Nucleus accumbens (tissue), 56 donors: ENCODE measurements at regions not wholly inside any gene's neighbourhood (a gene's known extent, or its start where the extent isn't known, plus 50 kb on each side); places are given as distances from the start of the nearest gene placed in this dataset.

Source experiments
- DNase-seq, 56 donors: peaks; one replicate each; lab custom pipeline; 2025; lab: John Stamatoyannopoulos, UW

DNA sequence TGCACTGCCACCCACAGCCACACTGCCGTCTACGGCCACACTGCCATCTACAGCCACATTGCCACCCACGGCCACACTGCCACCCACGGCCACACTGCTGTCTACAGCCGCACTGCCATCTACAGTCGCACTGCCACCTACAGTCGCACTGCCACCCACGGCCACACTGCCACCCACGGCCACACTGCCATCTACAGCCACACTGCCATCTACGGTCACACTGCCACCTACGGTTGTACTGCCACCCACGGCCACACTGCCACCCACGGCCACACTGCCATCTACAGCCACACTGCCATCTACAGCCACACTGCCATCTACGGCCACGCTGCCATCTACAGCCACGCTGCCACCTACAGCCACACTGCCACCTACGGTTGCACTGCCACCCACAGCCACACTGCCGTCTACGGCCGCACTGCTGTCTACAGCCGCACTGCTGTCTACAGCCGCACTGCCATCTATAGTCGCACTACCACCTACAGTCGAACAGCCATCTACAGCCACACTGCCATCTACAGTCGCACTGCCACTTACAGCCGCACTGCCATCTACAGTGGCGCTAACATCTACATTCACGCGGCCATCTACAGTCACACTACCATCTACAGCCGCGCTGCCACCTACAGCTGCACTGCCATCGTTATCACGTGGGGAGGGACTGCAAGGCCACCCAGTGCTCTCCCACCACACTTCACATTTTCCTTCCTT, 154.6 kb upstream of the AFDN start:
- DNase-seq, result no peak

DNA sequence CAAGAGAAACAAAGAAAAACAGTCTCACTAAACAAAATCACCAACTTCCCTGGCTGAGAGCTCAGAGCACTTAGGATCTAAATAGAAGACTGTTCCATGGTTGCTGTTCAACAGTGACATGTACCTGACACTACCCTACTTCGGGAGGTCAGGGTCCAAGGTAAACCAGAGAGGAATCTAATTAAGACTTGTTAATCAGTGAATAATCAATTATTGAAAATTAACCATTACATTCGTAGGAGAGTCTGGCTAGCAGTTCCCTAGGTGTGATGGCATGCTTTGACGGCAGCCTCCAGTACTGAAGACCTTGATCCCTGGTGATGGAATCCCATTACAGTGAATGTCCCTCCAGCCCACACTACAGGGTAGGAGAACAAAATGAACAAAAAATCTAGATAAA, 154.0 kb upstream of the AFDN start:
- no peak for DNase-seq

DNA sequence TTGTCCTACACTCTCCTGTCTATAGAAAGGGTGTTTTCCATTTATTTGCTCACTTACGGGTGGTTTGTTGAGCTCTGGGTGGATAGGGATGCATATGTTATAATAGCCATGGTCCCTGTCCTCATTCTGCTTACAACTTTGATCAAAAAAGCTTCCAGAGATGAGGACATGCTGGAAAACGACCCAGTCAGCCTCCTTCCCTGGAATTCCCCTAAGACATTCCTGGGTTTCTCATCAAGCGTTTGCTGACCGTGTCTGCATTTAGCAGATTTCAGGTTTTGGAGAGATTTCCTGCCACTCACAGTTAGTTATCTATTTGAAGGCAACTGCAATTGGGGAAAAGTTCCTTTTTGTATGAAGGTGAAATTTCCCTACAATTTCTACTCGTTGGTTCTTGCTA, 152.8 kb upstream of the AFDN start:
- no peak for DNase-seq

DNA sequence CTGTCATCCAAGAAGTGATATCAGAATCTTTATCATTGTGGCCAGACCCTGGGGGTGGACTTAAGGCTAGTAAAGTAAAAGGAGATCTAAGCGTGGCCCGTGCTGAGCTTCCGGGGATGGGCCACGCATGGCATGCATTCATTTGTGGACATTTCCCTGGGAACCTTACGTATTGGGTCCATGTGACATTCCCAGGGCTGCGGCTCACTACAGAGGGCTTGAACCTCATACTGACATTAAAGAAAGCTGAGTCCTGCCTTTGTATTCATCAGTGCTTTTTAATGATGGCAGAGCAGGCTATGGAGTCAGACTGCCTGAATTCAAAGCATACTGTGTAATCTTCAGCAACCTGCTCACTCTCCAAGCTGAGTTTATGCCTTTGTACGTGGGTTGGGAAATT, 152.2 kb upstream of the AFDN start:
- DNase-seq, result no peak

DNA sequence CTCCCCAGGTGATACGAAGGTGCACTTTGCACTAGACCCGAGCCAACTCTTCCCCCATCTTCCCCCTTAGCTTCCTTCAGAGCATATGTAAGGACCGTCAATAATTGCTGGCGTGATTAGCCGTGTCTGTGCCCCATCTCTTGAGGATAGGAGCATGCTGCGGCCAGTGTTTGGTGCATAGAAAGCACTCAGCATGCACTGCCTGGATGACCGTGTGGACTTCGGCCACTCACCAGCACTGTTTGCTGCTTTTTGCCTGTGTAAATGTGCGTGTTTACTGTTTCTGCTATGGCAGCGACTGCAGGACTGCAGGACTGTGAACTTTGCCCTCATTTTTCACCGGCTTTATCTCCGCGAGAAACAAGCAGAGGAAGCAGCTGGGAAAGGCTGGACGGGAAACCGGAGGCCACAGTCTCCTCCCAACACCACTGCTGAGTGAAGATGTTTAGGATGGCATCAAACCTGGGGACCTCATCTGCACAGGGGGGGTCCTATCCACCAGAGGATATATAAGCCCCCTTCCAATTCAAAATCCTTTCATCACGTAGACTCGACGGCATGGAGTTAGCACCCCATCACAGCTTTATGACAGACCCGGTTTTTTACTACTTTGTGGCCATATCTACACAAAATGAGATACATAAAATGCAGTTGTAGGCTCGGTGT, 150.6 kb upstream of the AFDN start:
- no peak for DNase-seq

DNA sequence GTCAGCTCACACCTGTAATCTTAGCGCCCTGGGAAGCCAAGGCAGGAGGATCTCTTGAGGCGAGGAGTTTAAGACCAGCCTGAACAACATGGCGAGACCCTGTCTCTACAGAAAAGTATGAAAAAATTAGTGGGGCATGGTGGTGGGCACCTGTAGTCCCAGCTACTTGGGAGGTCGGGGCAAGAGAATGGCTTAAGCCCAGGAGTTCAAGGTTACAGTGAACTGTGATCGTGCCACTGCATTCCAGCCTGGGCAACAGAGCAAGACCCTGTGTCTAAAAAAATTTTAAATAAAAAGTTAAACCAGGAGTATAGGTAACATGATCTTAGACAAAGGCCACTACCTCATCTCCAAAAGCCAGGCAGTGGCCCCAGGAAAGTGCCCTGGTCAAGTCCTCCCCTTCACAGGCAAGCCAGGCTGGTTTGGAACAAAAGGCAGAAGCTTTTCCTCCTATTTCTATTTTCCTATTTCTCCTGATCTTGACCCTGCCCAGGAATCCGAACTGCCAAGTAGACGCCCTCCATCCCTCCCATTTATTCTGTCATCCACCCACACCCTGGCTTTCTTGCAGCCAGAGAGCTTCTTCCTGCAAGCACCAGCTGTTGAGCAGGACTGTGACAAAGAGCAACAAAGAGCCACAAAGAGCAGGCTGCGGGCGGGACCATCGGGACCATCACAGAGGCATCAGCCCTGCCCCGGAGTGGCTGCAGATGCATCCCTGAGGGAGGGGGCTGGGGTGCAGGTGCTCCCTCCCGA, 149.9 kb upstream of the AFDN start:
- DNase-seq, result peak in 19 of 56 donors; percentile 18 to 71 (median 29)

DNA sequence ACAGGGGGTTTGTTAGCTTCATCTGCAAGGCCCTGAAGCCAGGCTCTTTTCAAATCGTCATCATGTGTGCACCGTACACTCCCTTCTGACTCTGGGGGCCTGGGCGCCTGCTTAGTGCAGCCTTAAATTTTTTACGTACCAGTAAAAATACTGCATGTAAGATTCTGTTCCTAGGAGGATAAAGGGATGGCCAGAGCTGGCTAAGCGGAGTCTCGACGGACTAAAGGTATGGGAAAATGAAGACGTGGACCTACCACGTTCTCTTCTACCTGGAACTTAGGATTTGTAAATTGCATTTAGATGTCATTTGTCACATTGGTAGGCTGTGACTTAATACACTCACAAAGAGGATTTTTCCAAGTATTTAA, 149.3 kb upstream of the AFDN start:
- no peak for DNase-seq

DNA sequence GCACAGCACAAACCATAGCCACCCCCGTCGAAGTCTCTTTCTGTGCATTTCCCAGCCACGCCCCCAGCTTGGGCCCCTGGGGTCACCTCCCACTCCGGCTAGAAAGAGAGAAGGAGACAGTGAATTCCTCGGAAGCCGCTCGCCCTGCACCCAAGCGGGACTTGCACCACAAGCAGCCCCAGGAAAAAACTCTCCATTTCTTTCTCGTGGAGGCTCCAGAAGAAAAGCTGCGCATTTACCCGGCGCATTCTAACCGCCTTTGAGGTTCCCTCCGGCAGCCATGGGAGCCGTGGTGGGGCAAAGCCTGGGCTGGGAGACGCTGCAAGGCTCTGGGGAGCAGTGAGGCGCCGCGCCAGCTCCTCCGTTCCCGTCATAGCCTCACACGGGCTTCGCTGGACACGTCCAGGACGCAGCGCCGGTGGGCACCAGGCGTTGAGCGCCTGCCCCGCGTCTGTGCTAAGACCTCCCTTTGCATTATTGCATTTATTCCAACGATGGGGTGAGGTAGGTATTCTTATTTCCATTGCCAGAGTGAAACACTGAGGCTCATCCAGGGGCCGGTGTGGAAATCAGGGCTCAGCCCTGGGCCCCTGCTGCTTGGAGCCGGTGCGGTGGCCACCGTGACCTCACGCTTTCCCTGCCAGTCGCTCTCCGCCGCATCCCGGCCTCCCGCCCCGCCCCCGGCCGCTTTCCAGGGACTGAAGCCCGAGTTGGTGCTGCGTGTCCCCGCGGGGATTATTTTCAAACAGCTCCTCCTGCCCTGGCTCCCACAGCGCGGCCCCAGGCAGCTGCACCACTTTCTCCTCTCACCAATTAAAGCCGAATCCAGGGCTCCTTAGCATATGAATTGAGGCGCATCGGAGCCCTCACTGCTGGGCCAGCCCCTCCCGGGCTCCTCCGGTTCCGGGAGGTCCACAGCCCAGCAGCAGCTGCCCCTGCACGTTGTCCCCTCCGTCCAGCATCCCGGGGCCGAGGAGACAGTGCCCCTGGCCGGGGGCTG, 148.3 kb upstream of the AFDN start:
- peak in 46 of 56 donors; percentile 15 to 80 (median 57) for DNase-seq

DNA sequence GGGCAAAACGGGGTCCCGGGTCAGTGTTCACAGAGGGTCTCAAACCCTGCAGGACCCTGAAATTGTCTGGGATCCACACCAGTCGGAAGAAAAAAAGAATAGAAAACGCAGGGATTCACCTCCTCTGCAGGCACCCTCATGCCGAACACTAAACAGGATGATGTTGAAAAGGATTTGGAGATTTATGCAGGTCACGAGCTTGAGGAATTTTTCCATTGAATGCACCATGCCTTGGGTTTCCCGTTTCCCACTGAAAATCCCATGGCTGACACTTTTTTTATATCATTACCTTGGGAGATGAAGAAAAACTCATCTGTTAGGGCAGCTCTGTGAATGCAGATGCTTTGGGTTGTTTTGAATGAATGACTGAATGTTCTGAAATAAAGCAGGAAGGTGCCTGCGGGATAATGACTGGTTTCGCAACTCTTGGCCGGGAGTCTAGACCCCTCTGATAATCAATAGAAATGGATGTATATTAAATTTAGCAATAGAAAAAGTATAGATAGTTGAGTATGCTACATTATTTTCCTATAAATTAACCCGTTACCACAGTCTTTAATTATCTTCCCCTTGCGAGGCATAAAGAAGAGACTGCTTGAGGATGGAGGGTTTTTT, 147.5 kb upstream of the AFDN start:
- no peak for DNase-seq

DNA sequence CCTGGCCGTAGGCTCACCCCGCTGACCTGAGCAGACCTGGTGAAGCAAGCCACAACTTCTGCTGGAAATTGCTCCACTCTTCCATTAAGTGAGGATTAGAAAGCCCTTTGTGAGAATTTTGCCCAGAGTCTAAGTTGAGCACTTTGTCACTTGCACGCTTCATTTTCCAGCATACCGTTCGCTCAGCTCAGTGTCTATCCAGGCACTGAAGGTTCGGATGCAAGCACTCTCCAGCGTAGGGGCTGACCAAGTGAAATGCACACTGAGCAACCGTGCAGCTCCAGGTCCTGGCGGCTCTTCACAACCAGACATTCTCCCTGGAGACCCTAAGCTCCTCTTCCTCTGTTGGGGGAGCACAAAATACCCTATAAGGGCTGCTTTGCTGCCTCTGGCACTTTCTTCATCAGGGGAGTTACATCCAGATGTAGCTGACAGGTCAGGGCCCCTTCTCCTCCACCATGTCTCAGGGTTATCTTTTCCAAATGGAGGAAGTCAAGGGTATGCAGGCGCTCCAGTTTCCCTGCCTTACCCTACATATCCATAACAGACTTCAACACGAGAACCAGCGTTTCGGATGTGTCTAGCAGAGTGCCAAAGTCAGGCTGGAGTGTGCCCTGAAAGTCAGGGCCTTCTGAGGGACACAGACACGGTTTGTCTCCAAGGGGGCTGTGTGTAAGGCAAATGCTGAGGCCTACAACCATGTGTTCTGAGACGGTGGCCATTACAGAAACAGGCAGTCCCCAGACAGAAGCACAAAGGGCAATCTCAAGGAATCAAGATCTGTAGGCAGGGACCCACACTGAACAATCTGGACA, 146.7 kb upstream of the AFDN start:
- DNase-seq, result no peak

DNA sequence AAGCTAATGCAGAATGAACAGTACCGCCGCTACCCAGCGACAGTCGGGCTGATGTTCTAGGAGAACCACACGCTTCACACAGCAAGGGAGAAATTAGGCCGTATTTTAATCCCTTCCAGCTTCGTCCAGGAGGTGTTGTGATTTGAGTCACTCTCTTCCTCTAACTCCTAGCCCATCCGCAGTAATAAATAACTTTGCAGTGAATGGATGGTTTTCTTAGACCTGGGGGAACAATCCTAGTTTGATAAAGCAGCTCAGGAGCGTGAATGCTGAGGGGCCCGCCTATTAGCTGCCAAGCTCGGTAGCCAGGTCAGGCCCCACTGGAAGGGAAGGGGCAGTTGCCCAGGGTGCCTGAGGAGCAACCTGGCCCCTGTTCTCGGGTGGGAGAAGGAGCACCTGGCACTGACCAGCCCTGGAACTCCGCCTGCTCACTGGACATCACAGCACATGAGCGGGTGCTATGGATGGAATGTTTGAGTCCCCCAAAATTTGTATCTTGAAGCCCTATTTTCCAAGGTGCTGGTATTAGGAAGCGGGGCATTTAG, 146.0 kb upstream of the AFDN start:
- no peak for DNase-seq

DNA sequence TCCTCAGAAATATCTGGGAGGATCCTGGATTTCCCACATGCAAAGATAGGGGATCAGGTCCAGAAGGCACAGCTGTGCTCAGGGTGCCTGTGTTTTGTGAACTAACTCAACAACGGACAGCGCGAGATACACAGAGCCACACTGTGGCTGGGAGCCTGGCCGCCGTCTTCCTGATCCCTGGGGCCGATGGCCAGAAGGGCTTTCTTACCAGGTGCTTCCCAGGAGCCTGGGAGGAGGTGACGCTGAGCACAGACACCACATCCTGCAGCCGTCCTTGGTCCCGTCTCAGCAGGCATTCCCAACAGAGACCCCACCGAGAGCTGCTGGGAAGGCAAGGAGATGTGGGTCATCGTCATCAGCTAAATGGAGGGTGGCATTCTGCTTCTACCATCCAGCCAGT, 144.6 kb upstream of the AFDN start:
- peak in 1 of 56 donors; percentile 29 for DNase-seq

DNA sequence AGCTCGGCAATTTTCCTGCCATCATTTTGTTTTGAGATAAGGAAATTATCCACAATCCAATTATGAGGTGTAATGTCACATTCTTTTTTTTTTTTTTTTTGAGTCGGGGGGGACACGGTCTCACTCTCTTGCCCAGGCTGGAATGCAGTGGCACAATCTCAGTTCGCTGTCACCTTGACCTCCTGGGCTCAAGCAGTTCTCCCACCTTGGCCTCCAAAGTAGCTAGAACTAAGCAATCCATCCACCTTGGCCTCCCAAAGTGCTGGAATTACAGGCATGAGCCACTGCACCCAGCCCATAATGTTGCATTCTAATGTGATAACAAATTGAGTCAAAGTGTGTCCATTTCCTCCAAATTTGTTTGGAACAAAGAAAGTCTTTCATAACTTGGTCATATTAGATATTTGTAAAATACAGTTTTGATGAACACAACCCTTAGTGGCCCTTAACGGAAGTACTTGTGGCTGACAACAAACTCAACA, 144.1 kb upstream of the AFDN start:
- no peak for DNase-seq

DNA sequence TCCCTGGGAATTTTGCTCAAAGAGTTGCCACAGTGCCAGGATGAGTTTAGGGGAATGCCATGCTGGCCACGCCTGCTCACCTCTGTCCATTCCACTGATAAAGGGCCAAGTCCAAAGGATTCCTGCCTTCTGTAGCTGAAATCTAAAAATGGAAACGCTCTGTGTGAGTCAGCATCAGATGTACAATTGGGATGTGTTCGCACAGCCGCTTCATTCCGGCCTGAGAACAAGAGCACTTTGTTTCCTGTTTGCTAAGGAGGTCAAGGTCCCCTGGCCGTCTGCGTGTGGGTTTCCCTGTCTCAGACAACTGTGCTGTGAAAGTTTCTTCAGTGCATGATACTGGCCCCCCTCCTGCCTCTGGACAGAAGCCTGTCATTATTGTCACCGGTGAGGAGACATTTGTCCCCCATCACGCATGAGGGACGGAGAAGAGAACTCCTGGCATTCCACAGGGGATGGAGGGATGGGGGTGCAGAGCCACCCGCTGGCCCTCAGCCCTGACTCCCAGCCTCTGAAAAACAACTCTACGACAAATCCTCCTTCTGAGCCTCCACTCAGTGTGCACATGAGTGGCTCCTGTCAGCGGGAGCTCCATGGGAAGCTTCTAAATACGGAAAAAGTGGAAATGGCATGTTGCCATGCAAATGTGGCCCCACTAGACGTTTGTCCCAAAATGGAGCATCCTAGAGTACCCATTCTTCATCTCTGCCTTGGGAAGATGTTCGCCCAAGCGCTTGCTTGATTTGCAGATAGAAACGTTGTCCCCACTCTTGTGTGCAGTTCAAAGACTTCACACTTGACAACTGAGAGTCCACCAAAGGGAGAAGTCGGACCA, 143.5 kb upstream of the AFDN start:
- DNase-seq, result peak in 54 of 56 donors; percentile 24 to 94 (median 79)

DNA sequence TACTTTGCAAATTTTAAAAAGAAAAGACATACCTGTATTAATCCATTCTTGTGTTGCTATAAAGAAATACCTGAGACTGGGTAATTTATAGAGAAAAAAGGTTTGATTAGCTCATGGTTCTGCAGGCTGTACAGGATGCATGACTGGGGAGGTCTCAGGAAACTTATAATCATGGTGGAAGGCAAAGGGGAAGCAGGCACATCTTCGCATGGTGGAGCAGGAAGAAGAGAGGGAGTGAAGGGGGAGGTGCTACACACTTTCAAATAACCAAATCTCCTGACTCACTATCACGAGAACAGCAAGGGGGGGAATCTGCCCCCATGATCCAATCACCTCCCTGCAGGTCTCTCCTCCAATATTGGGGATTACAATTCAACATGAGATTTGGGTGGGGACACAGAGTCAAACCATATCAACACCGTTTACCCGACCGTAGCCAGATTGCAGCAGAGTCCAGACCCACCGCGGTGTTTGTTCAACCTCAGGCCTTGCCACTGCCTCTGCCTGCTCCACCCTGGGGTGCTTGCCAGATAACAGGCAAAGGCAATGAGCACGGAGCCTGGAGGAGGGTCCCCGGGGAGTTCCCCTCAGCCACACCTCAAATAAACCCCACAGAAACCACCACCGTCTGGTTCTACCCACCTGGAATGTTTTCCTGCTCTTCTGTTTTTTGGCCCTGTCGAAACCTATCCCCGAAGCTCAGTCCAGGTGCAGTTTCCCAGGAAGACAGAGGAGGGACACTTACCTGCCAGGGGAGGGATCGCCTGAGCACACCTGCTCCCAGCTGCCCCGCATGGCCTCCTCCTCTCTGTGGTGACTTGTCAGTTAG, 142.2 kb upstream of the AFDN start:
- no peak for DNase-seq

DNA sequence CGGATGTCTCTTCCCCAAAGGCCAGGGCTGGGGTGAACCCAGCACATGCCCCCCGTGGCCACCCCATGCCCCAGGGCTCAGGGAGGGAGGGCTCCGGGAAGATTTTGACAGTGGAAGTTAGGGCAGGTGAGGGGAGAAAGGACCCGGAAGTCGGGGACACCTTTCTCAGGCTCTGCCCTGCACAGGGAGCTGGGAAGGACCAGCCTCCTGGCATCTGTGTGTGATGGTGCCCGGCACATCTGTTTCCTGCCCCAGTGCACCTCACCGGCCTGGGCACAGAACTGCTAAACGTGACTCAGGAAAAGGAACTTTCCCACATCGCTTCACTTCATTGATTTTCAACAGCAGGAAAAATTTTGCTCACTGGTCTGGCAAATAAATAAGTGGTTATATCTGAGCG, 141.1 kb upstream of the AFDN start:
- no peak for DNase-seq
